ENCODE measurements at regions not wholly inside any gene's neighbourhood (a gene's known extent, or its start where the extent isn't known, plus 50 kb on each side); places are given as distances from the start of the nearest gene placed in this dataset.

GRCh38 chrX:15158736-15159406, 111.0 kb downstream of the ASB9 start:
- no peak for TF ChIP-seq EZH2 (IDR thresholded peaks at IDR 0.05; ENCODE audit: borderline replicate concordance, insufficient read depth, low read depth, low read length, poor library complexity, severe bottlenecking)
- TF ChIP-seq CTCF (IDR thresholded peaks at IDR 0.05): no peak
